SK-N-SH (cell line): ENCODE measurements at regions not wholly inside any gene's neighbourhood (a gene's known extent, or its start where the extent isn't known, plus 50 kb on each side); places are given as distances from the start of the nearest gene placed in this dataset.

ENCODE experiments used
- CTCF ChIA-PET: fragments of 300-600, 350-600 bp; formaldehyde crosslinking; extraction: SDS; loops from one replicate; lab custom pipeline; 2021; lab: Yijun Ruan, JAX
- POLR2A ChIA-PET: fragments of 350-600 bp; sonication (Branson Sonifier 250); formaldehyde crosslinking; extraction: SDS; loops from one replicate; lab custom pipeline; 2020; ENCODE audit warnings: antibody characterized with exemption, inconsistent platforms; lab: Yijun Ruan, JAX
- DNase-seq: peaks from one replicate; pipeline ENCODE4 v3.0.0; 2012
- H2AFZ ChIP-seq: fragments of 200-600 bp; sonication (generic); 2 replicates; pipeline ENCODE4 v1.8.1; 2016; ENCODE audit warnings: antibody characterized with exemption, mild to moderate bottlenecking, low read depth
- H3F3A ChIP-seq: fragments of 200-600 bp; sonication (generic); replicated peaks from 2 replicates; pipeline ENCODE3; 2016; ENCODE audit warnings: antibody characterized with exemption, mild to moderate bottlenecking; ENCODE audit not compliant: insufficient read depth
- H3K27ac ChIP-seq, 2 experiments: fragments of 200-500 bp in 1 of 2; fragments of 200-600 bp in 1 of 2; sonication (Bioruptor generic) in 1 of 2; sonication (generic), shearing (Covaris generic) in 1 of 2; 2 replicates each; pipeline versions ENCODE4 v1.5.1 to v1.6.1; 2014 to 2016; ENCODE audit warnings: low read depth in 2 of 2, inconsistent platforms in 1 of 2, low read length in 1 of 2, mild to moderate bottlenecking in 1 of 2, mixed read lengths in 1 of 2
- H3K27me3 ChIP-seq: fragments of 200-600 bp; sonication (generic), shearing (Covaris generic); 2 replicates; pipeline ENCODE4 v1.6.1; 2016; ENCODE audit warnings: mixed run types; ENCODE audit not compliant: insufficient read depth
- H3K36me3 ChIP-seq, 2 experiments: fragments of 200-500 bp in 1 of 2; fragments of 200-600 bp in 1 of 2; sonication (Bioruptor generic) in 1 of 2; sonication (generic) in 1 of 2; replicated peaks in 1 of 2; 2 replicates each; pipeline versions ENCODE3 to v1.5.1; 2014 to 2016; ENCODE audit warnings: low read length in 1 of 2, mild to moderate bottlenecking in 1 of 2; ENCODE audit not compliant: insufficient read depth in 2 of 2, control insufficient read depth in 1 of 2
- H3K4me1 ChIP-seq, 2 experiments: fragments of 200-500 bp in 1 of 2; fragments of 200-600 bp in 1 of 2; sonication (Bioruptor generic) in 1 of 2; sonication (generic), shearing (Covaris generic) in 1 of 2; 2 replicates each; pipeline versions ENCODE4 v1.5.1 to v1.6.1; 2014 to 2016; ENCODE audit warnings: low read depth in 1 of 2, low read length in 1 of 2, mixed run types in 1 of 2; ENCODE audit not compliant: insufficient read depth in 2 of 2, control insufficient read depth in 1 of 2
- H3K4me2 ChIP-seq: fragments of 200-600 bp; sonication (generic), shearing (Covaris generic); 2 replicates; pipeline ENCODE4 v1.6.1; 2017; ENCODE audit warnings: mixed run types
- H3K4me3 ChIP-seq, 2 experiments: fragments of 200-500 bp in 1 of 2; fragments of 200-600 bp in 1 of 2; sonication (Bioruptor generic) in 1 of 2; sonication (generic), shearing (Covaris generic) in 1 of 2; 2 replicates each; pipeline versions ENCODE4 v1.5.1 to v1.8.1; 2014 to 2016; ENCODE audit warnings: low read depth in 2 of 2, inconsistent platforms in 1 of 2, low read length in 1 of 2, mild to moderate bottlenecking in 1 of 2, mixed read lengths in 1 of 2, moderate library complexity in 1 of 2
- H3K79me2 ChIP-seq: fragments of 200-600 bp; sonication (generic); 2 replicates; pipeline ENCODE4 v1.8.1; 2017; ENCODE audit warnings: mild to moderate bottlenecking; ENCODE audit not compliant: insufficient read depth
- H3K9ac ChIP-seq: fragments of 200-600 bp; sonication (generic); 2 replicates; pipeline ENCODE4 v1.6.1; 2017; ENCODE audit warnings: mixed run types
- H3K9me2 ChIP-seq: fragments of 200-600 bp; sonication (generic); 2 replicates; pipeline ENCODE4 v1.6.1; 2017; ENCODE audit warnings: mixed run types
- H3K9me3 ChIP-seq: fragments of 200-600 bp; sonication (generic); 2 replicates; pipeline ENCODE4 v1.6.1; 2017; ENCODE audit warnings: mixed run types, mild to moderate bottlenecking, moderate library complexity
- H4K20me1 ChIP-seq: fragments of 200-600 bp; sonication (generic); 2 replicates; pipeline ENCODE4 v1.6.1; 2017; ENCODE audit warnings: mild to moderate bottlenecking, mixed run types; ENCODE audit not compliant: insufficient read depth
- CHD2 ChIP-seq: fragments of 150-350 bp; IDR thresholded peaks from 2 replicates; pipeline ENCODE4 v1.6.1; 2018; ENCODE audit warnings: low read length; ENCODE audit not compliant: partially characterized antibody
- CTCF ChIP-seq: fragments of 200-600 bp; sonication (generic); IDR thresholded peaks from 2 replicates; pipeline ENCODE4 v1.6.1; 2017; ENCODE audit warnings: antibody characterized with exemption, mild to moderate bottlenecking, moderate library complexity
- EZH2phosphoT487 ChIP-seq: fragments of 200-600 bp; sonication (generic); IDR thresholded peaks from 2 replicates; pipeline ENCODE4 v1.6.1; 2017; ENCODE audit warnings: low read depth, mixed run types, mild to moderate bottlenecking, antibody characterized with exemption, moderate library complexity, borderline replicate concordance
- GATA2 ChIP-seq: sonication (generic); formaldehyde crosslinking; IDR thresholded peaks from 2 replicates; pipeline ENCODE4 v1.5.0; 2020; ENCODE audit warnings: mild to moderate bottlenecking, missing genetic modification reagents
- JUND ChIP-seq: IDR thresholded peaks from 2 replicates; pipeline ENCODE4 v1.4.0; 2012
- NRF1 ChIP-seq: IDR thresholded peaks from 2 replicates; pipeline ENCODE4 v1.6.1; 2012; ENCODE audit warnings: low read depth, mild to moderate bottlenecking, low read length
- PBX3 ChIP-seq: IDR thresholded peaks from 2 replicates; pipeline ENCODE4; 2012
- RXRA ChIP-seq: IDR thresholded peaks from 2 replicates; pipeline ENCODE4 v1.4.0; 2012; ENCODE audit warnings: low read depth, mild to moderate bottlenecking, borderline replicate concordance
- SIN3A ChIP-seq: IDR thresholded peaks from 2 replicates; pipeline ENCODE4 v1.6.1; 2012; ENCODE audit warnings: low read depth, mild to moderate bottlenecking, low read length, moderate library complexity, borderline replicate concordance
- TAF1 ChIP-seq: IDR thresholded peaks from 2 replicates; pipeline ENCODE4 v1.6.1; 2012; ENCODE audit warnings: low read depth, mild to moderate bottlenecking, low read length, moderate library complexity, borderline replicate concordance
- TCF12 ChIP-seq: IDR thresholded peaks from 2 replicates; pipeline ENCODE4 v1.4.0; 2012
- TEAD4 ChIP-seq: IDR thresholded peaks from 2 replicates; pipeline ENCODE4 v1.4.0; 2012; ENCODE audit warnings: mild to moderate bottlenecking, borderline replicate concordance; ENCODE audit not compliant: insufficient read depth
- USF1 ChIP-seq: IDR thresholded peaks from 2 replicates; pipeline ENCODE4 v1.4.0; 2012; ENCODE audit warnings: low read depth, borderline replicate concordance
- YY1 ChIP-seq: IDR thresholded peaks from 2 replicates; pipeline ENCODE4 v1.4.0; 2012; ENCODE audit warnings: low read depth, mild to moderate bottlenecking
- ZBTB33 ChIP-seq: IDR thresholded peaks from 2 replicates; pipeline ENCODE4 v1.4.0; 2012; ENCODE audit warnings: low read depth, borderline replicate concordance
- WGBS: methylation state at CpG from one replicate; pipeline ENCODE4 v1.1.6; 2017; ENCODE audit warnings: low lambda C conversion rate; 5-methylcytosine and 5-hydroxymethylcytosine counted together
- TF ChIP-seq, protein P1 (sequence below): fragments of 150-350 bp; IDR thresholded peaks from 2 replicates; pipeline ENCODE4 v1.6.1; 2016; ENCODE audit warnings: mild to moderate bottlenecking, low read depth, low read length

DNA sequence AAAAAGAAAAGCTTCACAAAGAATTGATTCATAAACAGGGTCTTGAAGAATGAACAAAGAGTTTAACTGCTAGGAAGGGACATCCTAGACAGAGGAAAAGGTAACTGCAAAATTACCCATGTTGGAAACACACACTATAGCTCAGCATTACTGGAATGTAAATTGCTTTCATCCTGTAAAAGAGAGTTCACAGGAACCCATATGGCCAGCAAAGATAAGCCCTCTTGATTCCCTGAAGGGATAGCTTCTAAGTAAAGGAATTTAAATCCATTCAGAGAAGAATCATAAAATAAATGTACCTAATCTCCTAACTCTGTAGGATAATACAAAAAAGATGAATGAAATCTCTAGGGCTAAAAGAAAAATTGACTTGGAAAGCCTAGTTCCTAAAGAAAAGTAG, 107.1 kb upstream of the INTU start:
- Histone ChIP-seq H3K36me3 (no peaks in the 10 kb centered on the region), H3K27me3 (no peaks in the 10 kb centered on the region), H3K4me1 (no peaks in the 10 kb centered on the region), H3K79me2 (no peaks in the 10 kb centered on the region), H3F3A (no peaks in the 10 kb centered on the region), H3K4me3 (no peak overlapping the region), H3K4me2 (no peak overlapping the region), H3K9me3 (no peaks in the 10 kb centered on the region; the same call in 1 of the 2 replicates), H2AFZ (no peak overlapping the region), H3K9me2 (no peaks in the 10 kb centered on the region), H3K27ac (no peak overlapping the region), H3K9ac (no peak overlapping the region), H4K20me1 (no peaks in the 10 kb centered on the region)
- TF ChIP-seq JUND (no peak), TCF12 (no peak), PBX3 (no peak), YY1 (no peak), GATA2 (CRISPR knock-in tag) (no peak), ZBTB33 (no peak), RXRA (no peak), TAF1 (no peak), USF1 (no peak), CTCF (no peak)
- TF ChIP-seq, protein P1, sequence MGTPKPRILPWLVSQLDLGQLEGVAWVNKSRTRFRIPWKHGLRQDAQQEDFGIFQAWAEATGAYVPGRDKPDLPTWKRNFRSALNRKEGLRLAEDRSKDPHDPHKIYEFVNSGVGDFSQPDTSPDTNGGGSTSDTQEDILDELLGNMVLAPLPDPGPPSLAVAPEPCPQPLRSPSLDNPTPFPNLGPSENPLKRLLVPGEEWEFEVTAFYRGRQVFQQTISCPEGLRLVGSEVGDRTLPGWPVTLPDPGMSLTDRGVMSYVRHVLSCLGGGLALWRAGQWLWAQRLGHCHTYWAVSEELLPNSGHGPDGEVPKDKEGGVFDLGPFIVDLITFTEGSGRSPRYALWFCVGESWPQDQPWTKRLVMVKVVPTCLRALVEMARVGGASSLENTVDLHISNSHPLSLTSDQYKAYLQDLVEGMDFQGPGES = no peak
- DNase-seq = no peak
- ChIA-PET CTCF (no interaction called here), POLR2A (no interaction called here)

DNA sequence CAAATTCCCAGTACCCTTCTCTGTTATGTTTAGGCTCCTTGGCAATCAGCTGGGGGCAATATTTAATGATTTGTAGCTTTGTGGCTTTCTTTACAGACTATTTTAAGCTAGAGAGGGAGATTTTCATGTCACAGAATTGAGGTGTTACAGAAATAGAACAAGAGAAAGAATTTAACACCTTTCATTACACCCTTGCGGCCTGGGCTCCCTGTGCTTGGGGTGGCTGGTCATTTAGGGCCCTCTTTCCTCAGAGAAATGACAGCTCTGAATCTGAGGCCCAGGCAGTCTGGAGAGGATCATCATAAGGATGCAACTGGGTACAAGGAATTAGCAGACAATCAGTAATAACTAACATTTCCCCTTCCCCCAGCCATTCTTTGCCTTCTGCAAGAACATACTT, 104.5 kb upstream of the INTU start:
- Histone ChIP-seq H3K79me2 (no peaks in the 10 kb centered on the region), H3K4me2 (no peak overlapping the region), H3K9me3 (no peaks in the 10 kb centered on the region; the same call in 1 of the 2 replicates), H3K36me3 (no peaks in the 10 kb centered on the region), H3K27ac (no peak overlapping the region), H3K9ac (no peak overlapping the region), H3F3A (no peaks in the 10 kb centered on the region), H4K20me1 (no peaks in the 10 kb centered on the region), H3K9me2 (no peaks in the 10 kb centered on the region), H3K4me1 (no peaks in the 10 kb centered on the region), H3K4me3 (no peak overlapping the region), H2AFZ (no peak overlapping the region), H3K27me3 (no peaks in the 10 kb centered on the region)
- 71% methylated on average over 1 of the region's 1 CpG for WGBS
- no peak for DNase-seq
- ChIA-PET CTCF (interaction anchor here (1.0 kb wide), 1 partner anchor 11 kb away, joined by 3 read pairs; no protein-coding TSS in a partner anchor), POLR2A (no interaction called here)
- TF ChIP-seq SIN3A (no peak), USF1 (no peak), EZH2phosphoT487 (no peak), TEAD4 (no peak), NRF1 (no peak), CHD2 (no peak), ZBTB33 (no peak)
- TF ChIP-seq, protein P1 = no peak
